Calu3 (cell line): ENCODE measurements at regions not wholly inside any gene's neighbourhood (a gene's known extent, or its start where the extent isn't known, plus 50 kb on each side); places are given as distances from the start of the nearest gene placed in this dataset.

ENCODE experiments used
- BruUV-seq: library from RNA; stranded (reverse); fragments of 400-500 nt; replicated peaks from 2 replicates; lab custom pipeline; 2021; lab: Mats Ljungman, UMichigan
- CTCF ChIA-PET: fragments of 300-600 bp; sonication (Branson Sonifier 250); formaldehyde crosslinking; loops from one replicate; lab custom pipeline; 2022; ENCODE audit warnings: antibody characterized with exemption; lab: Charles Lee
- DNase-seq: peaks from one replicate; pipeline ENCODE4 v3.0.0; 2022
- H3K27ac Mint-ChIP-seq: one replicate; pipeline ENCODE4 v1.8.0; 2022; ENCODE audit warnings: mixed read lengths; ENCODE audit not compliant: unreplicated experiment
- H3K27me3 Mint-ChIP-seq: one replicate; pipeline ENCODE4 v1.8.0; 2022; ENCODE audit warnings: mixed read lengths; ENCODE audit not compliant: unreplicated experiment
- H3K36me3 Mint-ChIP-seq: one replicate; pipeline ENCODE4 v1.8.0; 2022; ENCODE audit warnings: mild to moderate bottlenecking, moderate library complexity, mixed read lengths; ENCODE audit not compliant: insufficient read depth, unreplicated experiment
- H3K4me1 Mint-ChIP-seq: one replicate; pipeline ENCODE4 v1.8.0; 2022; ENCODE audit warnings: mild to moderate bottlenecking, low read depth, mixed read lengths; ENCODE audit not compliant: unreplicated experiment
- H3K4me3 Mint-ChIP-seq: one replicate; pipeline ENCODE4 v1.8.0; 2022; ENCODE audit warnings: mild to moderate bottlenecking, low read depth, moderate library complexity, mixed read lengths; ENCODE audit not compliant: unreplicated experiment
- H3K9me3 Mint-ChIP-seq: one replicate; pipeline ENCODE4 v1.8.0; 2022; ENCODE audit warnings: low read depth, mixed read lengths; ENCODE audit not compliant: unreplicated experiment
- intact Hi-C: fragments of 100-400 bp; cut with micrococcal nuclease; formaldehyde crosslinking; loops from one replicate; pipeline ENCODE4 v1.10.0; 2022; ENCODE audit not compliant: unreplicated experiment
- TF ChIP-seq, protein P1 (sequence below): fragments of 200-600 bp; IDR thresholded peaks from one replicate; pipeline ENCODE4 v1.8.0; 2022; ENCODE audit warnings: antibody characterized with exemption; ENCODE audit not compliant: unreplicated experiment

DNA sequence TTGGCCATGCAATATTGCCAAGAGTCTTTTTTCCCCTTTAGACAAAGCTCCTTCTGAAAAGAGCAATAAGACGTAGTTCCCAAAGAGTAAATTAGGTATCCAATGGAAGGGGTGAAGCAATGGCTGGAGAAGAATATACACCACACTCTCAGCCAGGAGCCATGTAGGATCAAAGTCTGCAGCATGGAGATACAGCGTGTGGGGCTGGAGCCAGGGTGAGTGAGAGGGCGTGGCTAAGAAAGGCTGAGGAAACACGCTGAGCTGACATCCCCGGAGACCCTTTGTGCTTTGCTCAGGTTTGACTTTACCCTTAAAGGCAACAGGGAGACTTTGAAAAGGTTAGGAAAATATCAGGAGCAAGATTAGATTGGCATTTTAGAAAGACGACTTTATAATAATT is 87.1 kb upstream of the ELL2 start:
- Mint-ChIP-seq H3K36me3 (no peaks in the 10 kb centered on the region), H3K4me3 (no peak overlapping the region), H3K9me3 (peaks cover 2% of the 10 kb centered on the region), H3K27ac (no peak overlapping the region), H3K27me3 (no peaks in the 10 kb centered on the region), H3K4me1 (no peaks in the 10 kb centered on the region)
- intact Hi-C loops = no loop called here
- no peak for DNase-seq
- CTCF ChIA-PET = interaction anchor here (0.6 kb wide), 1 partner anchor 117 kb away, joined by 3 read pairs; no protein-coding TSS in a partner anchor
- no TSS peak for BruUV-seq
- TF ChIP-seq, protein P1, sequence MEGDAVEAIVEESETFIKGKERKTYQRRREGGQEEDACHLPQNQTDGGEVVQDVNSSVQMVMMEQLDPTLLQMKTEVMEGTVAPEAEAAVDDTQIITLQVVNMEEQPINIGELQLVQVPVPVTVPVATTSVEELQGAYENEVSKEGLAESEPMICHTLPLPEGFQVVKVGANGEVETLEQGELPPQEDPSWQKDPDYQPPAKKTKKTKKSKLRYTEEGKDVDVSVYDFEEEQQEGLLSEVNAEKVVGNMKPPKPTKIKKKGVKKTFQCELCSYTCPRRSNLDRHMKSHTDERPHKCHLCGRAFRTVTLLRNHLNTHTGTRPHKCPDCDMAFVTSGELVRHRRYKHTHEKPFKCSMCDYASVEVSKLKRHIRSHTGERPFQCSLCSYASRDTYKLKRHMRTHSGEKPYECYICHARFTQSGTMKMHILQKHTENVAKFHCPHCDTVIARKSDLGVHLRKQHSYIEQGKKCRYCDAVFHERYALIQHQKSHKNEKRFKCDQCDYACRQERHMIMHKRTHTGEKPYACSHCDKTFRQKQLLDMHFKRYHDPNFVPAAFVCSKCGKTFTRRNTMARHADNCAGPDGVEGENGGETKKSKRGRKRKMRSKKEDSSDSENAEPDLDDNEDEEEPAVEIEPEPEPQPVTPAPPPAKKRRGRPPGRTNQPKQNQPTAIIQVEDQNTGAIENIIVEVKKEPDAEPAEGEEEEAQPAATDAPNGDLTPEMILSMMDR = no peak

DNA sequence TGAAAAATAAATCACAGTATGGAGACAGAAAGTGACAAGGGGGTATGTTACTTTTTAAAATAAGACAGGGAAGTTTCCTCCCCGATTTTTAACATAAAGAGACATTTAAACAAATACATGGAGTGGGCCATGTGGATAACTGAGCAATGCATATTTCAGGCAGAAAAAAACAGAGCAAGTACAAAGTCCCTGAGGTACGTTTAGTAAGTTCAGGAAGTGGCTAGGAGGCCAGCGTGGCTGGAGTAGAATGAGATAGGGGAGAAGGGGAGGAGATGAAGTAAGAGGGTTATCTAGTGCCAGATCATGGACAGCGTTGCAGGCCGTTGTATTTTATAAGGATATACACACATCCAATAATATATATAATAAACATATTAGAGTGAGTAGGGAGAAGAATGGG is 84.2 kb upstream of the ELL2 start:
- H3K27me3 Mint-ChIP-seq = no peaks in the 10 kb centered on the region
- CTCF ChIA-PET = no interaction called here
- H3K4me1 Mint-ChIP-seq = no peaks in the 10 kb centered on the region
- BruUV-seq = no TSS peak
- no peak overlapping the region for H3K27ac Mint-ChIP-seq
- H3K9me3 Mint-ChIP-seq = peaks cover 2% of the 10 kb centered on the region
- TF ChIP-seq, protein P1 = no peak
- H3K36me3 Mint-ChIP-seq = no peaks in the 10 kb centered on the region
- intact Hi-C loops = no loop called here
- no peak for DNase-seq
- no peak overlapping the region for H3K4me3 Mint-ChIP-seq

DNA sequence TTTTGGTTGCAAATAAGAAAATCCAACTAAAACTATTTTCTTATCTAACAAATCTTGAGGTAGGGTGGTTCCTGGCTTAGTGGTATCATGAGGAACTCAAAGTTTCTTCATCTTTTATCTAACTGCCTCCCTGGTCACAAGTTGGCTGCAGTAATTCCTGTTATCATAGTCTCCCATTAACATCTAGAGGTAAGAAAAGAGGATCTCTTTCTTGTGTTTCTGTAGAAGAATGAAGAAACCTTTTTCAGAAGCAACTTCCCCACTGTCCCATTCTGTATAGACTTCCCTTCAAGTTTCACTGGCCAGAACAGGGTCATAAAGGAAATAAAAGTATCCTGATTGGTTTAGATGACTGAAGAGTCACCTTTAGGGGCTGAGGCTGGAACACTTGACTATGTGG is 81.8 kb upstream of the ELL2 start:
- Mint-ChIP-seq H3K36me3 (no peaks in the 10 kb centered on the region), H3K9me3 (peaks cover 2% of the 10 kb centered on the region), H3K27me3 (no peaks in the 10 kb centered on the region), H3K4me3 (no peak overlapping the region), H3K4me1 (no peaks in the 10 kb centered on the region), H3K27ac (no peak overlapping the region)
- CTCF ChIA-PET = no interaction called here
- DNase-seq = no peak
- intact Hi-C loops = no loop called here
- BruUV-seq = no TSS peak
- TF ChIP-seq, protein P1 = no peak

DNA sequence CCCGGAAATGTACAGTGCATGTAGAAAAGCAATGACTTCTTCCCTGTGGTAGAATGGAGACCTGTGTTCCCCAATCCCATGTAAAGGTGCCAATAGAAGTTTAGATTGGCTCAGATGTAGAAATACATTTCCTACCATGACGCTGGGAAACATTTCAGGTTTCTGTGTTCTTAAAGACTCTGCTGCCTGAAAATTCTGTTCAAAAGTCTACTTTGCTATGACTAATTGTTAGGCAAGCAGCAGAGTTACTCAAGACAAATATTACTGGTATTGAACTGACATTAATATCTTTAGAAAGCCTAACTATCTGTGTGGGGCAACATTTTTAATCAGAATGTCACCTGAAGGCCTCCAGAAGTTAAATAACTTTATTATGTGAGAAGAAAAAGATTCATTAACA is 75.5 kb upstream of the ELL2 start:
- TF ChIP-seq, protein P1 = no peak
- Mint-ChIP-seq H3K4me1 (peaks cover 29% of the 10 kb centered on the region), H3K9me3 (peaks cover 6% of the 10 kb centered on the region), H3K36me3 (no peaks in the 10 kb centered on the region), H3K27ac (peak overlapping the region; percentile 92), H3K4me3 (peak overlapping the region; percentile 28), H3K27me3 (no peaks in the 10 kb centered on the region)
- DNase-seq = no peak
- no TSS peak for BruUV-seq
- intact Hi-C loops = no loop called here
- CTCF ChIA-PET = no interaction called here
